DMS53 treated with DMSO at 0.1 percent for 48 hours (cell line): ENCODE measurements at regions not wholly inside any gene's neighbourhood (a gene's known extent, or its start where the extent isn't known, plus 50 kb on each side); places are given as distances from the start of the nearest gene placed in this dataset.

ENCODE experiments used
- DNase-seq: peaks from one replicate; lab custom pipeline; 2025; ENCODE audit not compliant: unreplicated experiment; lab: John Stamatoyannopoulos, UW

- DNase-seq, result no peak
These were observed 50.7 kb upstream of the ACOT11 start for GRCh38 chr1:54497338-54497737.

DNA sequence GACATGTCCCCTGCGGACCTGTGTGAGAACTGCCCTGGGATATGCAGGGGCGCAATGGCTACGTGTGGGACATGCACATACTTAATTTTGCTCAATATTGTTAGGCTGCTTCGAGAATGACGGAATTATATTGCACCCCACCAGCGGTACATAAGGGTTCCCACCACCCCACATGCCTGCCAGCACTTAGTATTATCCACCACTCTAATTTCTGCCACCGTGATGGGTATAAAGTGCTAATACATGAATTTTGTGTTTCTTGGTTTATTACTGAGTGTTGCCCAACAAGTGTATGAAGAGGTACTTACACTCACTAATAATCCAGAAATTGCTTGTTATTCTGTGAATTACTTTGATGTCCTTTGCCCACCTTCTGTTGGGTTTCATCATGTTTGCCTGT is 52.1 kb upstream of the ACOT11 start:
- DNase-seq, result no peak

GRCh38 chr1:54493608-54494007 is 54.4 kb upstream of the ACOT11 start:
- DNase-seq, result no peak

DNA sequence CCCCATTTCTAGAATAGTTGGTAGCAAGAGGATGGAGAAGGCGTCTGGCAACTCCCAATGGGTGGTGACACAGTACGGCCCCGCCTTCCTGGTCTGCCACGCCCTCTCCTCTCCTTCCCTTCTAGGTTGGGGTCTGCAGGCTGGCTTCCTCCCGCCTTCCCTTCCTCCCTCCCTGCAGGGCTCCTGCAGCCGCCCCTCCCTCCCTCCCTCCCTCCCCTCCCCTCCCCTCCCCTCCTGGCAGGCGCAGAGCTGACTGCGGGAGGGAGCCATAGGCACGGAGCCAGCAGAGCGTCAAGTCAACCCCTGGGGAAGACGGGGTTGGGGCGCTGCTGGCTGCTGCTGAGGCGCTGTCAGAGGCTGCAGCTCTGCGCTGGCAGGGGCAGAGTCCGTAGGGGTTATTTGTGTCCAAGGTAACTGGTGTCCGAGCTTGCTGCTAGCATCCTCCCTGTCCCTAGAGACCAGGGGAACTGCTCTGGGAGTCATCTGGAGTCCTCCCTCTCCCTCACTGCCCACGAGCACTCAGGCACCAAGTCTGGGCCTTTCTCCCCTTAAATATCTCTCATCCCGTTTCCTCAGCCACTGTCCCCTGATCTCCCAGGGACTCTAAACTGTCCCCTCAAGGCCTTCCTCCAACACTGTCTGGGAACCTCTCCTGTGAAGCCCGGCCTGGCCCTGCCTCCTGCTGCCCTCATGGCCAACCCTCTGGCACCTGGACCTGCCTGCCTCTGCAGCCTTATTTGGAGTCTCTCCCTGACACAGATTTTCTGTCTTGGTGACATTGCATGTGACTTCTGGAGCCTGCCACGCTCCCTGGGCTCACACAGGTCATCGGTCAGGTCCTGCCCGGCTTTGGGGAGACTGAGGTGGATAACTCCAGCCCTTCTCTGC is 57.4 kb upstream of the ACOT11 start:
- DNase-seq, result peak; percentile 14

- no peak for DNase-seq
These were observed 58.3 kb upstream of the ACOT11 start for GRCh38 chr1:54489627-54490250.

- peak; percentile 84 for DNase-seq
These were observed 59.0 kb upstream of the ACOT11 start for GRCh38 chr1:54488779-54489626.

DNA sequence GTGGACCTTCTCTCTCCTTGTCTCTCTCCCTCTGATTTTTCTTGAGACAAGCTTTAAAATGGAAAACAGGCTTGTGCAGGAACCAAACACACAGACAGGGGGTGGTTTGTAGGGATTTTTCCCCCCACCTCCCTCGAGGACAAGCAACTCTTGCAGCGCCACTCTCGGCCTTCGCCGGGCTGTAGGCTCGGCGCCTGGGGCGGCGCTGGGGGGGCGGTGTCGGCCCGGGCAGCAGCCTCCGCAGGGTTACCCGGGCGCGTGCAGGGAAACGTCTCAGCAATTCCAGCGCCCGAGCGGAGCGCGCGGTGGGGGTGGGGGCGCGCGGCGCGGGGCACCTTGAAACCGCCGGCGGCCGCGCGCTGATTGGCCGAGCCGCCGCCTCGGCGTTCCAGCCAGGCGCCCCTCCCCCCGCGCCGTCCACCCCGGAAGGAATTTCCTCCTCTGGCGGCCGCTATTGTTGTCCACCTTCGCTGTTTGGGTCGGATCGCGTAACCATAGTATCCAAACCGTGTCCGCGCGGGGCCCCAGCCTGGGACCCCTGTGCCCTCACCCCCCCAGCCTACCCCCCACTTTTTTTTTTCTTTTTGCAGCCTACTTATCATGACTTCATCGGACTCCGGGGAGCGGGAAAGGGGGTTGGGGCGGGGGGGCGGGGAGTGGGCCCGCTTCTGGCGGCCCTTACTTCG is 59.8 kb upstream of the ACOT11 start:
- peak; percentile 92 for DNase-seq

DNA sequence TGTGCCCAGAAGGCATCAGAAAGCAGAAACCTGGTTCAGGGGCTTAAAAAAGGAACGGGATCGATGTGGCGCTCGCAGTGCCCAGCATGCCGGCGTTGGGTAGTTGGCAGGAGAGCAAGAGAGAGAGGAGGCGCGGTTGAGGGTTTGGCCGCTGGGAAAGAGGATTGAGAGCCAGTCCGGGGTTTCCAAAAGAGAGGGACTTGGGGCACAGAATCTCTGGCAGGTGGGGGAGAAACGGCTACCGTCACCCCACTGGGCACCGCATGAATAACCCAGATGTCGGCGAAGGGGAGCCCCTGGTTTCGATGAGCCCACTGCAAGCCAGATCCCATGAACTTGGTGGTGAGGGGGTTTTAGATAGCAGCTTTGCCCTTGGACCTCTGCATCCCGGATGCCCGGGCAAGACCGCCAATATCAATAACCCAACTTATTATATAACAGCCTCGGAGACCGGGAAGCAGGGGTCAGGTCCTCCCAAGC is 60.4 kb upstream of the ACOT11 start:
- peak; percentile 65 for DNase-seq

DNA sequence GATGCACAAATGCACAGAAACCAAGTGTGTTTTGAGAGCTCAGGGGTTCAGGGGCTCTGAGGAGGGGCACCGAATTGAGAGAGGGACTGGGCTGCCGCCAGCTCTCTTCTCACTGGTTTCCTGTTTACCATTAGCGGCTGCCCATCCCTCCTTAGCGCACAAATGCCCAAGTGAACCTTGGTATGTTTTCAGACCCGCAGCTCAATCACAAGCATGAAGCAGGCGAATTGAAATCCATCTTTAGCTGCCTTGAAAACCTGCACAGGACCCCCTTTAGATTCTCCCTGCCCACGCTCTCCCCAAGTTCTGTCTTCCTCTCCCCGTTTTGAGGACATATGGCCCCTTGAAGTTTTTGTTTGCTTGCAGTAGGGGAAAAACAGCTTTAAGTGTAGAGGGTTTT is 61.1 kb upstream of the ACOT11 start:
- DNase-seq, result peak; percentile 51

DNA sequence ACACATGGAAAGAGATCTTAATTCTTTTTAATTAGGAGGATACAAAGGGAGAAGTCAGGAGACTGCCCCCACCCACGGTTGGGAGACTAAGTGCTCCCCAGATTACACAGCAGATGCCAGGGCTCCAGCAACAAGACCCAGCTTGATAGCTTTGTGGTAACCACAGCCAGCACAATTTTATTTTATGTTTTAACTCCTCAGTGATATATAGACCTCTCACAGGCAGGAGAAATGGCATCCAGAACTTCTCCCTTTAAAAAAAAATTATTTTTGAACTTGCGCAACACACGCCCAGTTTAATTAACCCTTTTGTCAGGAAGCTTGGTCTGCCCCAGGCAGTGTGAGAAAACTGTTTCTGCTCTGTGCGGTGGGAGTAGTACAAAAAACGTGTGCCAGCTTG is 62.6 kb upstream of the ACOT11 start:
- no peak for DNase-seq

- DNase-seq, result no peak
These were observed 64.1 kb upstream of the ACOT11 start for GRCh38 chr1:54483875-54484437.

GRCh38 chr1:54481201-54481884 is 66.7 kb upstream of the ACOT11 start:
- DNase-seq, result no peak

DNA sequence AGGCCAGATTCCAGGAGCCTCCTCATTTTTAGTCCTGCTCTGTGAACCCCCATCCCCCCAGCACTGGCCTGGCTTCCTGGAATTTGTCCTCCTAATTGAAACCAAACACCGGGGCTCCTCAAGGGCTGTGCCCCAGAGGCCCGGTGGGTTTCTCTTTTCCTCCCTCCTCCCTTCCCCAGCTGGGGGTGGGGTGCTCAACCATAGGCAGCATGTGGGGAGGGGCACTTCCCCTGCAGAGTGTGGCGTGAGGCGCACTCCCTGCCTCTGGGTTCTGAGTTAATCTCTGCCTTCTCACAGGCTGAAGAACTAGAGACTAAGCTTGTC is 67.5 kb upstream of the ACOT11 start:
- DNase-seq, result no peak

- no peak for DNase-seq
These were observed 68.0 kb upstream of the ACOT11 start for GRCh38 chr1:54479841-54480524.

DNA sequence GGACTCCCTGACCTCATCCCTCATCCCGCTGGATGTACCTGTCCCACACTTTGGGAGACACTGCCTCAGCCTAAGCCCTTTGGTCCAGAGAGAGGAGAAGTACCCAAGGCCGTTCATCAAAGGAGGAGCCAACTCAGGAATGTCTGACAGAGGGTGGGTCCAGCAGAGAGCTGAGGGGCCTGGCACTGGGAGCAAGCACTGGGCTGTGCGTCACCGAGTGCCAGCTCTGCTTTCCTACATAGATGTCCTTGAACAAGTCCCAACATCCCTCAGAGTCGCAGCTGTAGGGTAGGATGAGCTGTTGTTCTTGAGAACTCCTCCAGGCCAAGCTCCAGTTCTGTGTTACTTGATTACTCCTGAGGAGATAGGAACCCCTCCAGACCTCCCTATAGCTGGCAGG is 68.8 kb upstream of the ACOT11 start:
- no peak for DNase-seq

- no peak for DNase-seq
These were observed 70.9 kb upstream of the ACOT11 start for GRCh38 chr1:54477153-54477561.

GRCh38 chr1:54476530-54477109 is 70.4 kb upstream of the SSBP3 start:
- DNase-seq, result no peak

- DNase-seq, result no peak
These were observed 69.8 kb upstream of the SSBP3 start for GRCh38 chr1:54475946-54476516.

DNA sequence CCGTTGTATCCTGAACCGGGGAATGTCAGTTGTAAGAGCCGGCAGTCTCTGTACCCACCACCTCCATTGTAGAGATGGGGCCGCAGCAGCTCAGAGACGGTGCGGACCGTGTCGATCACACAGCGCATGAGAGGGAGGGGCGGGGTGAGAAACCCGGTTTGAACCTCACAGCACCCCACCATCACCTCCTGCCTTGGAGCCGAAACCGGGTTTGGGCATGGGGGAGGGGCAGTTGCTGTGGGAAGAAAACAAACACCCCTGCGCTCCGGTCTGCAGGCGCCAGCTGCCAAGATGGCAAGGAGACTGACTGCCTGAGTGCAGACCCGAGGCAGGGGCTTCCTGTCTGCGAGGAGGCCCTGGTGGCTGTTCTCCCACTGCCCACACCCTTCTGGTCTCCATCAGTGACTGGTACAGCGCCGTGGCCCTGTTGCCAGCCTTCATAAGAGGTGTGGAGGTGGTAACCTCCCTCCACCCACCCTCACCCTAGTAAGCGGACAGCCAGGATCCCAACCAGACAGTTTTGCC is 69.2 kb upstream of the SSBP3 start:
- peak; percentile 17 for DNase-seq
